SK-N-SH treated with all-trans-retinoic acid at 6 μM for 48 hours (cell line): ENCODE measurements at regions not wholly inside any gene's neighbourhood (a gene's known extent, or its start where the extent isn't known, plus 50 kb on each side); places are given as distances from the start of the nearest gene placed in this dataset.

ENCODE experiments used
- CREB5 ChIP-seq: fragments of 250-450 bp; sonication (Bioruptor Pico); IDR thresholded peaks from 2 replicates; pipeline ENCODE4 v1.5.1; 2020; ENCODE audit warnings: low read depth, mild to moderate bottlenecking, moderate library complexity
- ESRRG ChIP-seq: fragments of 250-450 bp; sonication (Bioruptor Pico); IDR thresholded peaks from 2 replicates; pipeline ENCODE4 v1.6.1; 2021; ENCODE audit warnings: mild to moderate bottlenecking
- GLIS3 ChIP-seq: fragments of 250-450 bp; sonication (Bioruptor Pico); IDR thresholded peaks from 2 replicates; pipeline ENCODE4 v1.5.0; 2020; ENCODE audit warnings: mild to moderate bottlenecking, moderate library complexity
- PATZ1 ChIP-seq: fragments of 250-450 bp; sonication (Bioruptor Pico); IDR thresholded peaks from 2 replicates; pipeline ENCODE4 v1.8.0; 2020; ENCODE audit warnings: mild to moderate bottlenecking, moderate library complexity, borderline replicate concordance
- POU6F1 ChIP-seq: fragments of 250-450 bp; sonication (Bioruptor Pico); IDR thresholded peaks from 2 replicates; pipeline ENCODE4 v1.8.0; 2021; ENCODE audit warnings: low read depth, mild to moderate bottlenecking, moderate library complexity, borderline replicate concordance
- RARB ChIP-seq: fragments of 250-450 bp; sonication (Bioruptor Pico); IDR thresholded peaks from 2 replicates; pipeline ENCODE4 v1.8.0; 2021; ENCODE audit warnings: mild to moderate bottlenecking, moderate library complexity
- TSHZ2 ChIP-seq: fragments of 250-450 bp; sonication (Bioruptor Pico); IDR thresholded peaks from 2 replicates; pipeline ENCODE4 v1.5.0; 2020; ENCODE audit warnings: mild to moderate bottlenecking, moderate library complexity
- ZC3H10 ChIP-seq: fragments of 250-450 bp; sonication (Bioruptor Pico); IDR thresholded peaks from 2 replicates; pipeline ENCODE4 v1.5.1; 2021; ENCODE audit warnings: mild to moderate bottlenecking, moderate library complexity
- ZFP3 ChIP-seq: fragments of 250-450 bp; sonication (Bioruptor Pico); IDR thresholded peaks from 2 replicates; pipeline ENCODE4 v1.5.0; 2020; ENCODE audit warnings: mild to moderate bottlenecking, moderate library complexity

- TF ChIP-seq CREB5 (CRISPR knock-in tag) = no peak
- TF ChIP-seq TSHZ2 (CRISPR knock-in tag) = no peak
- no peak for TF ChIP-seq POU6F1
- no peak for TF ChIP-seq PATZ1 (CRISPR knock-in tag)
- no peak for TF ChIP-seq ZC3H10 (CRISPR knock-in tag)
- TF ChIP-seq ESRRG (CRISPR knock-in tag) = no peak
- TF ChIP-seq RARB (CRISPR knock-in tag) = no peak
- TF ChIP-seq ZFP3 (CRISPR knock-in tag) = no peak
- no peak for TF ChIP-seq GLIS3 (CRISPR knock-in tag)
These were observed 201.3 kb upstream of the CTSO start for GRCh38 chr4:156154978-156155377.
